ENCODE measurements at regions not wholly inside any gene's neighbourhood (a gene's known extent, or its start where the extent isn't known, plus 50 kb on each side); places are given as distances from the start of the nearest gene placed in this dataset.

GRCh38 chr12:97359021-97359690, 103.4 kb upstream of the RMST start:
- in situ Hi-C loops (cut with HindIII; ENCODE audit: low pct_unique_long_range_greater_than_20kb, low sequenced_read_pairs): no loop called here
- no peak for DNase-seq (ENCODE audit: low read depth)

- in situ Hi-C loops (cut with HindIII; ENCODE audit: low pct_unique_long_range_greater_than_20kb, low sequenced_read_pairs): no loop called here
- DNase-seq (ENCODE audit: low read depth): no peak
These were observed 98.9 kb upstream of the RMST start for GRCh38 chr12:97363693-97364092.

- in situ Hi-C loops (cut with HindIII; ENCODE audit: low pct_unique_long_range_greater_than_20kb, low sequenced_read_pairs): no loop called here
- DNase-seq (ENCODE audit: low read depth): no peak
These were observed 94.0 kb upstream of the RMST start for GRCh38 chr12:97368462-97369163.

DNA sequence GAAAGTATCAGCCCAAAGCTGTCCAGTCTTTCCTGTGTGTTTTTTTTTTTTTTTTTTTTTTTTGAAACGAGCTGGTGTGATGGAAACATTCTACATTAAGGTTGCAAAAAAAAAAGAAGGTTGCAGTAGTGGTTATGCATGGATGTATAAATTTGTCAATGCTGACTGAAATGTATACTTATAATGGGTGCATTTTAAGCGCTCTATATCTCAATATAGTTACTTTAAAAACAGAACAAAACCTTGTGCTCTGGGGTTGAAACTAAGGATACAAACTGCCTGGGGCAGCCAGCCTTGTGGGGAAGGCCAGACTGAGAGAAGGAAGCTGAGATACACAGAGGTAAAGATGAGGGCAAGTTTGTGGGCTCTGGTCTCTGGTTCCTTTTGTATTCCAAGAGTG, 87.3 kb upstream of the RMST start:
- in situ Hi-C loops (cut with HindIII; ENCODE audit: low pct_unique_long_range_greater_than_20kb, low sequenced_read_pairs): no loop called here

GRCh38 chr12:97380440-97380839, 82.2 kb upstream of the RMST start:
- in situ Hi-C loops (cut with HindIII; ENCODE audit: low pct_unique_long_range_greater_than_20kb, low sequenced_read_pairs): no loop called here
- no peak for DNase-seq (ENCODE audit: low read depth)

More for the DNA sequence above, 87.3 kb upstream of the RMST start:
- no peak for DNase-seq (ENCODE audit: low read depth)

DNA sequence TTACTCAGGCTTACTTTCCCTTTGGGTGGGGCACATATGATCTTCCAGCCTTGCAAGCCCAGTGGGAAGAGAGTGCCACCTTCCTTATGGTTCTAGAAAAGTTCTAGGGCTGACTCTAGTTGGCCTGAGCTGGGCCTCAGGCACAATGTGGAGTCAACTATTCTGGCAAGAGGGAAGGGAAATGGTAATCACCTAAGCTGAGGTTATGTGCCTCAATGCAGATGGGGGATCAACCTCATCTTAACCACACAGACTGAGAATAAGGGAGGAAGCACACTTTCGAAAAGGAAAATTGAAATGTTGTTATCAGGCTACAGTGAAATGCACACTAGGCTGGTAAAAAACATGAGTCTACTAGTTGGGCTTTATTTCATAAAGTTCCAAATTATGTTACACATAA, 77.5 kb upstream of the RMST start:
- no peak for DNase-seq (ENCODE audit: low read depth)
- in situ Hi-C loops (cut with HindIII; ENCODE audit: low pct_unique_long_range_greater_than_20kb, low sequenced_read_pairs): no loop called here

- in situ Hi-C loops (cut with HindIII; ENCODE audit: low pct_unique_long_range_greater_than_20kb, low sequenced_read_pairs): no loop called here
- peak; percentile 72 for DNase-seq (ENCODE audit: low read depth)
These were observed 76.4 kb upstream of the RMST start for GRCh38 chr12:97386133-97386581.

DNA sequence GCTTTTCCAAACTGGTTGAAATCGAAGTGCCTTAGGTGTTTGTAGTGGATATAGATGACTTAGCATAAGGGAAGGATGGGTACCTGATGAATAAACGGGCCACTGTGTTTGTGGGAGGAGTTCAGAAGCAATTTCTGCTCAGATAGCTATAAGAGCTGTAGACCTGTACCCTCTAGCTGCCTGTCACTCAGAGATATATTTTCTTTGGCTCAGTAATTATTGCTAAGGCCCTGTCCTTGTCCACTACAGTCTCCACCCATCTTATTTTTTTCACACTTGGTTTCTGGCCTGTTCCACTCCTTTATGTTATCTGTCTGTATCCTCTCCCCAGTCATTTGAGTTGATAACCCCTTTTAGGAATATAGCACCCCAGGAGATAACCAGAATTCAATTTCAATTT, 74.8 kb upstream of the RMST start:
- in situ Hi-C loops (cut with HindIII; ENCODE audit: low pct_unique_long_range_greater_than_20kb, low sequenced_read_pairs): no loop called here
- no peak for DNase-seq (ENCODE audit: low read depth)

DNA sequence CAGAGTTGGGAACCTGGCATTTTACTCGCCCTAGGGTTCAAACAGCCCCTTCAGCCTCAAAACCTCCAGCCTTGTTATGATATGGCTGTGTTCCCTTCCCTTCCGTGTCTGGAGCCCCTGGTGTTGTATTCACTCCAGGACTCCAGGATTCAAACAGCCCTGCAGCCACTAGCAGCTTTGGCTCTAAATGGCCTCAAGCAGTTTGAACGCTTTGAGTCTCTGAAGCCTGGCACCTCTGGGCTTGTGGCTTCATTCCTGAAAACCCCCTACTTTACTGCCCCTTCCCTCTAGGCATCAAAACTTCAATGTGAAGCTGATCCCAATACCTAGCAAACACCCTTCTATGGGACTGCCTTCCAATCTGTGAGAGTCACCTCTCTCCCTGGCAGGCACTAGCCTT, 67.9 kb upstream of the RMST start:
- in situ Hi-C loops (cut with HindIII; ENCODE audit: low pct_unique_long_range_greater_than_20kb, low sequenced_read_pairs): no loop called here
- no peak for DNase-seq (ENCODE audit: low read depth)

DNA sequence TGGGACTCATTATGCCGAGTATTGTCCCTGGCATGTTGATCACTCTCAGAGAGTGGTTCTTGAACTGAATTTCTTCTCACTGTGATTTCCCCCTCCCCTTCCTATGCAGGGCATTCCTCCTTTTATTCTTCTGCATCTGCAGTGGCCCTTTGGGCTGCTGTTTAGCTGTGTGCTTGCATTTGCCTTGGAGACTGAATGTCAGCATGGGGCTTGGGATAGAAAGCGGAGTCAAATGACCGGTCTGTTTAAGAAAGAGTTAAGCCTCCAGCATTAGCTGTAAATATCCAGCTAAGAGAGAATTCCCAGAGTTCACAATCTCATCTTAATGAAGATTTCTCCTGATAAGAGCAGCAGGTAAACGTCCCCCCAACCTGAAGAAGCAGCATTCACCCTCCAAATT, 65.6 kb upstream of the RMST start:
- in situ Hi-C loops (cut with HindIII; ENCODE audit: low pct_unique_long_range_greater_than_20kb, low sequenced_read_pairs): no loop called here
- no peak for DNase-seq (ENCODE audit: low read depth)

- in situ Hi-C loops (cut with HindIII; ENCODE audit: low pct_unique_long_range_greater_than_20kb, low sequenced_read_pairs): no loop called here
- DNase-seq (ENCODE audit: low read depth): no peak
These were observed 63.9 kb upstream of the RMST start for GRCh38 chr12:97398704-97399103.

DNA sequence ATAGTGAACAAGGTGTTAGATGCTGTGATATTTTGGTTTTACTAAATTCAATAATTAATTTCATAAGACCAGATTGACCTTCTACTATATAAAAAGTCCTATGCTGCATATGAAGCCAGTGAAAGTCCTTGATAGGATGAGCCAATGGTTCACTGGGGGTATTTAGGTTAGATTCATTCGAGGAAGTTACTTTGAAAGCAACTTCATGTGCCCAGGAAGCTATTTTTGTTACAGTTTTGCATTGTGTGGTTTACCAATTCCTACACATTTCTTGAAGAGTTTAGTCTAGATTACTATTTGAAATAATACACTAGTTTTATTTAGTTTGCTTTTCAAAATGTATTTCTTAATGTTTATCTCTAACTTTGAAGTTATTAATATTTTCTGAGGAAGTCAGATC, 58.5 kb upstream of the RMST start:
- in situ Hi-C loops (cut with HindIII; ENCODE audit: low pct_unique_long_range_greater_than_20kb, low sequenced_read_pairs): no loop called here
- no peak for DNase-seq (ENCODE audit: low read depth)

GRCh38 chr12:97404543-97404942, 58.1 kb upstream of the RMST start:
- peak; percentile 5 for DNase-seq (ENCODE audit: low read depth)
- in situ Hi-C loops (cut with HindIII; ENCODE audit: low pct_unique_long_range_greater_than_20kb, low sequenced_read_pairs): no loop called here

- in situ Hi-C loops (cut with HindIII; ENCODE audit: low pct_unique_long_range_greater_than_20kb, low sequenced_read_pairs): no loop called here
These were observed 54.2 kb upstream of the RMST start for GRCh38 chr12:97408363-97408762.

DNA sequence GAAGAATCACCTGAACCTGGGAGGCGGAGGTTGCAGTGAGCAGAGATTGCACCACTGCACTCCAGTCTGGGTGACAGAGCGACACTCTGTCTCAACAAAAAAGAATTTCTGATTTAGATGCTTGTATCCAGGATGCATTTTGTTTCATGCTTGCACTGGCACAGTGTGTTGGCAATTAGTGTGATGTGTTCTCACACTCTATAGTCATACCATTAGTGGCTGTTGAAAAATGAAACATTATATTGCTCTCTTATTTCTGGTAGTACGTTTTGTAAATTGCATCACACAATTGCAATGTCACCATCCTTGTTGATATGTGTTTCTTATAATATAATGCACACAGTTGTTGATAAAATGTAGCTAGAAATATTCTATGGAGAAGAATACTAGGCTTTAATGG, 51.3 kb upstream of the RMST start:
- no peak for DNase-seq (ENCODE audit: low read depth)
- in situ Hi-C loops (cut with HindIII; ENCODE audit: low pct_unique_long_range_greater_than_20kb, low sequenced_read_pairs): no loop called here

More at GRCh38 chr12:97408363-97408762, 54.2 kb upstream of the RMST start:
- DNase-seq (ENCODE audit: low read depth): no peak
